ENCODE measurements at regions not wholly inside any gene's neighbourhood (a gene's known extent, or its start where the extent isn't known, plus 50 kb on each side); places are given as distances from the start of the nearest gene placed in this dataset.

- TF ChIP-seq ZNF512 (CRISPR knock-in tag; IDR thresholded peaks at IDR 0.05): no peak
- TF ChIP-seq RBM39 (IDR thresholded peaks at IDR 0.05; ENCODE audit: low read depth, low read length, poor library complexity, severe bottlenecking): no peak
- TF ChIP-seq FOXJ3 (CRISPR knock-in tag; IDR thresholded peaks at IDR 0.05; ENCODE audit: borderline replicate concordance): no peak
- TF ChIP-seq ZNF552 (CRISPR knock-in tag; IDR thresholded peaks at IDR 0.05; ENCODE audit: borderline replicate concordance): no peak
- TF ChIP-seq GTF2F1 (IDR thresholded peaks at IDR 0.05; ENCODE audit: low read length): no peak
- TF ChIP-seq FOXO1 (CRISPR knock-in tag; IDR thresholded peaks at IDR 0.05): no peak
- no peak for TF ChIP-seq SNAPC5 (CRISPR knock-in tag; IDR thresholded peaks at IDR 0.05; ENCODE audit: borderline replicate concordance)
- no peak for TF ChIP-seq CTCF (CRISPR knock-in tag; IDR thresholded peaks at IDR 0.05)
- TF ChIP-seq FOSL2 (CRISPR knock-in tag; IDR thresholded peaks at IDR 0.05): no peak
- no peak for TF ChIP-seq IKZF1 (IDR thresholded peaks at IDR 0.05)
- no peak for TF ChIP-seq JUN (CRISPR knock-in tag; IDR thresholded peaks at IDR 0.05)
- TF ChIP-seq SRF (IDR thresholded peaks at IDR 0.05; ENCODE audit: low read depth, low read length): no peak
- no peak for TF ChIP-seq ZNF773 (CRISPR knock-in tag; IDR thresholded peaks at IDR 0.05; ENCODE audit: borderline replicate concordance)
These were observed 1863.7 kb upstream of the RAG2 start for GRCh38 chr11:38461751-38462150.

Data from HepG2 (cell line).